Natural killer cell (primary cell): ENCODE measurements at regions not wholly inside any gene's neighbourhood (a gene's known extent, or its start where the extent isn't known, plus 50 kb on each side); places are given as distances from the start of the nearest gene placed in this dataset.
"Not testable (repeated sequence)": the region's sequence is repeated elsewhere in the genome, so short reads cannot be mapped to it uniquely, and the experiment has no call there.

Experiments
- ATAC-seq, 3 donors: fragments of 150-1000 bp in 2 of 3; fragments of 200-7000 bp in 1 of 3; cut with Tn5 transposase; 1 replicate in 1 of 3; 2 replicates in 2 of 3; pipeline ENCODE4 v1.10.0; 2021; ENCODE audit warnings: mild to moderate bottlenecking in 2 of 3, moderate library complexity in 2 of 3
- DNase-seq, 2 donors: peaks; one replicate each; pipeline versions ENCODE4 v3.0.0 to v3.0.0-alpha.2; 2013 to 2021; ENCODE audit warnings: mixed read lengths in 1 of 2
- H3K27ac ChIP-seq: one replicate; pipeline ENCODE4 v1.5.1; 2013; ENCODE audit warnings: mild to moderate bottlenecking, low read length
- H3K27me3 ChIP-seq: one replicate; pipeline ENCODE4 v1.6.1; 2013; ENCODE audit warnings: low read length; ENCODE audit not compliant: control insufficient read depth, insufficient read depth
- H3K36me3 ChIP-seq: one replicate; pipeline ENCODE4 v1.6.1; 2013; ENCODE audit warnings: low read length; ENCODE audit not compliant: control insufficient read depth, insufficient read depth
- H3K4me1 ChIP-seq: one replicate; pipeline ENCODE4 v1.6.1; 2013; ENCODE audit warnings: low read length; ENCODE audit not compliant: control insufficient read depth, insufficient read depth
- H3K4me3 ChIP-seq: one replicate; pipeline ENCODE4 v1.5.1; 2013; ENCODE audit warnings: low read length
- H3K9me3 ChIP-seq: one replicate; pipeline ENCODE4 v1.6.1; 2013; ENCODE audit warnings: low read length; ENCODE audit not compliant: control insufficient read depth, insufficient read depth
- H3K27ac Mint-ChIP-seq, 2 donors: one replicate each; pipeline ENCODE4 v1.8.0; 2022; ENCODE audit warnings: mild to moderate bottlenecking in 2 of 2, mixed read lengths in 2 of 2, moderate library complexity in 1 of 2
- H3K27me3 Mint-ChIP-seq, 2 donors: one replicate each; pipeline ENCODE4 v1.8.0; 2022; ENCODE audit warnings: low read depth in 2 of 2, mixed read lengths in 2 of 2
- H3K36me3 Mint-ChIP-seq: one replicate; pipeline ENCODE4 v1.8.0; 2022; ENCODE audit warnings: mixed read lengths
- H3K4me1 Mint-ChIP-seq, 2 donors: one replicate each; pipeline ENCODE4 v1.8.0; 2022; ENCODE audit warnings: mixed read lengths in 2 of 2
- H3K4me3 Mint-ChIP-seq: one replicate; pipeline ENCODE4 v1.8.0; 2022; ENCODE audit warnings: mild to moderate bottlenecking, moderate library complexity, mixed read lengths
- H3K9me3 Mint-ChIP-seq, 2 donors: one replicate each; pipeline ENCODE4 v1.8.0; 2022; ENCODE audit warnings: mixed read lengths in 2 of 2
- CTCF ChIP-seq: fragments of 200-600 bp; IDR thresholded peaks from one replicate; pipeline ENCODE4 v1.8.0; 2022; ENCODE audit warnings: antibody characterized with exemption
- WGBS: methylation state at CpG from one replicate; pipeline ENCODE4 v1.1.7; 2013; ENCODE audit warnings: missing lambda C conversion rate; ENCODE audit not compliant: insufficient coverage; 5-methylcytosine and 5-hydroxymethylcytosine counted together
- intact Hi-C: fragments of 100-400 bp; cut with micrococcal nuclease; formaldehyde crosslinking; loops from one replicate; pipeline ENCODE4 v1.14.2; 2022

GRCh38 chr6:140500849-140501248 is 1126.4 kb upstream of the CITED2 start:
- H3K9me3 Mint-ChIP-seq: peaks cover 2 to 9% of the 10 kb centered on the region in 2 donors
- Histone ChIP-seq H3K9me3 (no peaks in the 10 kb centered on the region), H3K36me3 (no peaks in the 10 kb centered on the region), H3K4me3 (no peak overlapping the region), H3K4me1 (no peaks in the 10 kb centered on the region), H3K27ac (no peak overlapping the region), H3K27me3 (no peaks in the 10 kb centered on the region)
- no peak for ATAC-seq
- no peaks in the 10 kb centered on the region for H3K4me1 Mint-ChIP-seq
- intact Hi-C loops: no loop called here
- no peaks in the 10 kb centered on the region for H3K27me3 Mint-ChIP-seq
- TF ChIP-seq CTCF: no peak
- 93% methylated on average over 3 of the region's 3 CpGs for whole genome bisulfite sequencing
- H3K36me3 Mint-ChIP-seq: no peaks in the 10 kb centered on the region
- no peak overlapping the region for H3K27ac Mint-ChIP-seq
- H3K4me3 Mint-ChIP-seq: no peak overlapping the region
- DNase-seq: no peak

DNA sequence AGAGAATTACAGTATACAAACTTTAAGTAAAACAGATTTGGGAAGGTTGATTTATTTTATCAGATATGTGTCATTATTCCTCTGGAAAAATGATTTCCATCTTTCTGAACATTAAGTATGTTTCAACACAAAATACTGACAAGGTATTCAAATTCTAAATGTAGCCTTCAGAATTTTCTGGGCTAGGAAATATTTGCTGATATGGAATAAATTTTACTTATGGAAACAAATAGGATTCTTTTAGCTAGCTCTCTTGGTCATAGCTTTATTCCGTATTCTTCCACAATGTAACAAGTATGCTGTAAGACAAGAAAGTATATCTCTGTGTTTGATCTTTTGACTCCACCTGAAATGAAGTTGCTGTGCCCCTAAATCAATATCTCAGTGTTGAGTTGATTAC is 1125.2 kb upstream of the CITED2 start:
- no peaks in the 10 kb centered on the region for H3K4me1 ChIP-seq
- Mint-ChIP-seq H3K27me3 (no peaks in the 10 kb centered on the region), H3K4me3 (no peak overlapping the region), H3K36me3 (no peaks in the 10 kb centered on the region), H3K4me1 (no peaks in the 10 kb centered on the region), H3K27ac (no peak overlapping the region), H3K9me3 (peaks cover 1 to 6% of the 10 kb centered on the region in 2 donors)
- H3K9me3 ChIP-seq: no peaks in the 10 kb centered on the region
- DNase-seq (no peak), ATAC-seq (no peak)
- 100% methylated on average over 1 of the region's 1 CpG for WGBS
- H3K4me3 ChIP-seq: no peak overlapping the region
- intact Hi-C loops: no loop called here
- no peaks in the 10 kb centered on the region for H3K36me3 ChIP-seq
- H3K27me3 ChIP-seq: no peaks in the 10 kb centered on the region
- no peak overlapping the region for H3K27ac ChIP-seq
- TF ChIP-seq CTCF: no peak

- ATAC-seq (no peak), DNase-seq (no peak)
- WGBS: 84% methylated on average over 8 of the region's 8 CpGs
- Histone ChIP-seq H3K4me1 (no peaks in the 10 kb centered on the region), H3K36me3 (no peaks in the 10 kb centered on the region), H3K27me3 (no peaks in the 10 kb centered on the region), H3K27ac (no peak overlapping the region), H3K4me3 (no peak overlapping the region), H3K9me3 (no peaks in the 10 kb centered on the region)
- no peaks in the 10 kb centered on the region for H3K27me3 Mint-ChIP-seq
- H3K4me3 Mint-ChIP-seq: no peak overlapping the region
- no peaks in the 10 kb centered on the region for H3K36me3 Mint-ChIP-seq
- no peaks in the 10 kb centered on the region for H3K4me1 Mint-ChIP-seq
- H3K9me3 Mint-ChIP-seq: peaks cover 3 to 8% of the 10 kb centered on the region in 2 donors
- no peak for TF ChIP-seq CTCF
- H3K27ac Mint-ChIP-seq: no peak overlapping the region
- intact Hi-C loops: no loop called here
These were observed 1120.1 kb upstream of the CITED2 start for GRCh38 chr6:140494321-140495108.

GRCh38 chr6:140493470-140493869 is 1119.0 kb upstream of the CITED2 start:
- H3K27ac Mint-ChIP-seq, DNase-seq, H3K27ac ChIP-seq, H3K4me1 Mint-ChIP-seq, H3K9me3 Mint-ChIP-seq, H3K36me3 Mint-ChIP-seq, intact Hi-C loops, H3K4me3 Mint-ChIP-seq, H3K9me3 ChIP-seq, H3K36me3 ChIP-seq, ATAC-seq, H3K4me1 ChIP-seq, H3K4me3 ChIP-seq, H3K27me3 Mint-ChIP-seq, H3K27me3 ChIP-seq: not testable (repeated sequence)
- WGBS: 96% methylated on average over 3 of the region's 4 CpGs
